Hepatic stellate cell (primary cell): ENCODE measurements at regions not wholly inside any gene's neighbourhood (a gene's known extent, or its start where the extent isn't known, plus 50 kb on each side); places are given as distances from the start of the nearest gene placed in this dataset.

Source experiments
- DNase-seq: peaks from one replicate; pipeline ENCODE4 v3.0.0; 2011; ENCODE audit warnings: low spot score

- DNase-seq: no peak
Observed at GRCh38 chr18:41038071-41038470, 917.0 kb upstream of the PIK3C3 start.

GRCh38 chr18:41036346-41036745 is 918.7 kb upstream of the PIK3C3 start:
- DNase-seq: no peak

GRCh38 chr18:41034413-41034812 is 920.6 kb upstream of the PIK3C3 start:
- no peak for DNase-seq

GRCh38 chr18:41025666-41026065 is 929.4 kb upstream of the PIK3C3 start:
- DNase-seq: no peak

- no peak for DNase-seq
Observed at GRCh38 chr18:41024792-41025191, 930.2 kb upstream of the PIK3C3 start.

GRCh38 chr18:41022484-41022883 is 932.5 kb upstream of the PIK3C3 start:
- DNase-seq: no peak

- DNase-seq: no peak
Observed at GRCh38 chr18:41021089-41021488, 933.9 kb upstream of the PIK3C3 start.

GRCh38 chr18:41012194-41012593 is 942.8 kb upstream of the PIK3C3 start:
- no peak for DNase-seq

GRCh38 chr18:41009926-41010325 is 945.1 kb upstream of the PIK3C3 start:
- DNase-seq: no peak

- DNase-seq: no peak
Observed at GRCh38 chr18:41004324-41004723, 950.7 kb upstream of the PIK3C3 start.

GRCh38 chr18:40995529-40995928 is 959.5 kb upstream of the PIK3C3 start:
- DNase-seq: no peak

GRCh38 chr18:40993363-40993762 is 961.7 kb upstream of the PIK3C3 start:
- no peak for DNase-seq

GRCh38 chr18:40987581-40987980 is 967.5 kb upstream of the PIK3C3 start:
- no peak for DNase-seq

- no peak for DNase-seq
Observed at GRCh38 chr18:40985436-40985835, 969.6 kb upstream of the PIK3C3 start.

GRCh38 chr18:40984856-40985255 is 970.2 kb upstream of the PIK3C3 start:
- DNase-seq: no peak

- no peak for DNase-seq
Observed at GRCh38 chr18:40983835-40984234, 971.2 kb upstream of the PIK3C3 start.

GRCh38 chr18:40980171-40980570 is 974.9 kb upstream of the PIK3C3 start:
- DNase-seq: no peak

GRCh38 chr18:40976050-40976449 is 979.0 kb upstream of the PIK3C3 start:
- no peak for DNase-seq

- no peak for DNase-seq
Observed at GRCh38 chr18:40974448-40974847, 980.6 kb upstream of the PIK3C3 start.

- DNase-seq: no peak
Observed at GRCh38 chr18:40962784-40963183, 992.2 kb upstream of the PIK3C3 start.

- DNase-seq: no peak
Observed at GRCh38 chr18:40957533-40958070, 997.4 kb upstream of the PIK3C3 start.

- DNase-seq: no peak
Observed at GRCh38 chr18:40956213-40956612, 998.8 kb upstream of the PIK3C3 start.

- no peak for DNase-seq
Observed at GRCh38 chr18:40955351-40955750, 999.7 kb upstream of the PIK3C3 start.

- no peak for DNase-seq
Observed at GRCh38 chr18:40949114-40949950, 1005.7 kb upstream of the PIK3C3 start.
